ENCODE measurements at regions not wholly inside any gene's neighbourhood (a gene's known extent, or its start where the extent isn't known, plus 50 kb on each side); places are given as distances from the start of the nearest gene placed in this dataset.

GRCh38 chr11:37110385-37110784, 512.3 kb upstream of the RAG2 start:
- no peak overlapping the region for H3K4me3 Mint-ChIP-seq (ENCODE audit: unreplicated experiment)
- TF ChIP-seq CTCF (IDR thresholded peaks at IDR 0.05; ENCODE audit: unreplicated experiment): no peak
- no peaks in the 10 kb centered on the region for H3K9me3 Mint-ChIP-seq (ENCODE audit: unreplicated experiment)
- no peak for DNase-seq (ENCODE audit: low spot score)
- no peaks in the 10 kb centered on the region for H3K36me3 Mint-ChIP-seq (ENCODE audit: low read depth, unreplicated experiment)
- H3K27me3 Mint-ChIP-seq (ENCODE audit: unreplicated experiment): no peaks in the 10 kb centered on the region
- no peaks in the 10 kb centered on the region for H3K4me1 Mint-ChIP-seq (ENCODE audit: unreplicated experiment)
- H3K27ac Mint-ChIP-seq (ENCODE audit: unreplicated experiment): no peak overlapping the region

GRCh38 chr11:37109286-37109585, 511.2 kb upstream of the RAG2 start:
- DNase-seq (ENCODE audit: low spot score): no peak
- no peaks in the 10 kb centered on the region for H3K36me3 Mint-ChIP-seq (ENCODE audit: low read depth, unreplicated experiment)

GRCh38 chr11:37108436-37109285, 510.6 kb upstream of the RAG2 start:
- Mint-ChIP-seq H3K27me3 (ENCODE audit: unreplicated experiment) (no peaks in the 10 kb centered on the region), H3K36me3 (ENCODE audit: low read depth, unreplicated experiment) (no peaks in the 10 kb centered on the region), H3K9me3 (ENCODE audit: unreplicated experiment) (no peaks in the 10 kb centered on the region), H3K4me1 (ENCODE audit: unreplicated experiment) (no peaks in the 10 kb centered on the region), H3K27ac (ENCODE audit: unreplicated experiment) (no peak overlapping the region), H3K4me3 (ENCODE audit: unreplicated experiment) (no peak overlapping the region)
- no peak for DNase-seq (ENCODE audit: low spot score)
- TF ChIP-seq CTCF (IDR thresholded peaks at IDR 0.05; ENCODE audit: unreplicated experiment): no peak

More at GRCh38 chr11:37109286-37109585, 511.2 kb upstream of the RAG2 start:
- TF ChIP-seq CTCF (IDR thresholded peaks at IDR 0.05; ENCODE audit: unreplicated experiment): no peak
- Mint-ChIP-seq H3K27ac (ENCODE audit: unreplicated experiment) (no peak overlapping the region), H3K27me3 (ENCODE audit: unreplicated experiment) (no peaks in the 10 kb centered on the region), H3K9me3 (ENCODE audit: unreplicated experiment) (no peaks in the 10 kb centered on the region), H3K4me3 (ENCODE audit: unreplicated experiment) (no peak overlapping the region), H3K4me1 (ENCODE audit: unreplicated experiment) (no peaks in the 10 kb centered on the region)

- DNase-seq (ENCODE audit: low spot score): no peak
- H3K9me3 Mint-ChIP-seq (ENCODE audit: unreplicated experiment): no peaks in the 10 kb centered on the region
- H3K4me3 Mint-ChIP-seq (ENCODE audit: unreplicated experiment): no peak overlapping the region
- H3K27ac Mint-ChIP-seq (ENCODE audit: unreplicated experiment): no peak overlapping the region
- H3K27me3 Mint-ChIP-seq (ENCODE audit: unreplicated experiment): no peaks in the 10 kb centered on the region
- H3K36me3 Mint-ChIP-seq (ENCODE audit: low read depth, unreplicated experiment): no peaks in the 10 kb centered on the region
- no peaks in the 10 kb centered on the region for H3K4me1 Mint-ChIP-seq (ENCODE audit: unreplicated experiment)
- TF ChIP-seq CTCF (IDR thresholded peaks at IDR 0.05; ENCODE audit: unreplicated experiment): no peak
Observed at GRCh38 chr11:37107831-37108230, 509.8 kb upstream of the RAG2 start.

- Mint-ChIP-seq H3K27ac (ENCODE audit: unreplicated experiment) (no peak overlapping the region), H3K27me3 (ENCODE audit: unreplicated experiment) (no peaks in the 10 kb centered on the region), H3K4me1 (ENCODE audit: unreplicated experiment) (no peaks in the 10 kb centered on the region), H3K4me3 (ENCODE audit: unreplicated experiment) (no peak overlapping the region), H3K36me3 (ENCODE audit: low read depth, unreplicated experiment) (no peaks in the 10 kb centered on the region), H3K9me3 (ENCODE audit: unreplicated experiment) (no peaks in the 10 kb centered on the region)
- TF ChIP-seq CTCF (IDR thresholded peaks at IDR 0.05; ENCODE audit: unreplicated experiment): peak; percentile 43
- DNase-seq (ENCODE audit: low spot score): no peak
Observed at GRCh38 chr11:37107415-37107814, 509.4 kb upstream of the RAG2 start.
